Trophoblast cell (in vitro differentiated cells and primary cell): ENCODE measurements at regions not wholly inside any gene's neighbourhood (a gene's known extent, or its start where the extent isn't known, plus 50 kb on each side); places are given as distances from the start of the nearest gene placed in this dataset.

Experiments used
- DNase-seq, 2 donors: peaks; one replicate each; pipeline ENCODE4 v3.0.0-alpha.2; 2016
- H2AFZ ChIP-seq: 2 replicates; pipeline ENCODE4 v1.6.1; 2013; ENCODE audit warnings: low read length, moderate library complexity, mild to moderate bottlenecking; ENCODE audit not compliant: insufficient read depth, poor library complexity
- H2AK5ac ChIP-seq: 2 replicates; pipeline ENCODE4 v1.6.1; 2013; ENCODE audit warnings: mild to moderate bottlenecking, low read length
- H2BK120ac ChIP-seq: 2 replicates; pipeline ENCODE4 v1.6.1; 2013; ENCODE audit warnings: low read length, mild to moderate bottlenecking, moderate library complexity; ENCODE audit not compliant: insufficient read depth, poor library complexity
- H2BK12ac ChIP-seq: 2 replicates; pipeline ENCODE4 v1.6.1; 2013; ENCODE audit warnings: mild to moderate bottlenecking, low read length, moderate library complexity
- H2BK5ac ChIP-seq: 2 replicates; pipeline ENCODE4 v1.6.1; 2013; ENCODE audit warnings: low read length, low read depth, moderate library complexity, mild to moderate bottlenecking; ENCODE audit not compliant: poor library complexity
- H3K14ac ChIP-seq: 2 replicates; pipeline ENCODE4 v1.6.1; 2013; ENCODE audit warnings: mild to moderate bottlenecking, low read length
- H3K18ac ChIP-seq: 2 replicates; pipeline ENCODE4 v1.6.1; 2013; ENCODE audit warnings: mild to moderate bottlenecking, low read length
- H3K23ac ChIP-seq: 2 replicates; pipeline ENCODE4 v1.6.1; 2013; ENCODE audit warnings: low read length
- H3K27ac ChIP-seq: 2 replicates; pipeline ENCODE4 v1.5.1; 2013; ENCODE audit warnings: low read depth, mild to moderate bottlenecking, inconsistent platforms, low read length, moderate library complexity
- H3K27me3 ChIP-seq: 2 replicates; pipeline ENCODE4 v1.6.1; 2013; ENCODE audit warnings: inconsistent platforms, mild to moderate bottlenecking, low read length, moderate library complexity; ENCODE audit not compliant: insufficient read depth
- H3K36me3 ChIP-seq, 2 experiments: 1 replicate in 1 of 2; 2 replicates in 1 of 2; pipeline ENCODE4 v1.6.1; 2013; ENCODE audit warnings: low read length in 2 of 2, mild to moderate bottlenecking in 2 of 2, moderate library complexity in 1 of 2; ENCODE audit not compliant: insufficient read depth in 2 of 2, control insufficient read depth in 1 of 2
- H3K4ac ChIP-seq: 2 replicates; pipeline ENCODE4 v1.6.1; 2013; ENCODE audit warnings: low read depth, mild to moderate bottlenecking, low read length, moderate library complexity
- H3K4me1 ChIP-seq, 2 experiments: 1 replicate in 1 of 2; 2 replicates in 1 of 2; pipeline ENCODE4 v1.6.1; 2013; ENCODE audit warnings: low read length in 2 of 2, mild to moderate bottlenecking in 2 of 2, moderate library complexity in 1 of 2; ENCODE audit not compliant: insufficient read depth in 2 of 2, control insufficient read depth in 1 of 2
- H3K4me2 ChIP-seq: 2 replicates; pipeline ENCODE4 v1.6.1; 2013; ENCODE audit warnings: inconsistent platforms, mild to moderate bottlenecking, low read length, moderate library complexity
- H3K4me3 ChIP-seq: 2 replicates; pipeline ENCODE4 v1.5.1; 2013; ENCODE audit warnings: mild to moderate bottlenecking, low read depth, low read length, inconsistent platforms
- H3K79me1 ChIP-seq: one replicate; pipeline ENCODE4 v1.6.1; 2013; ENCODE audit warnings: low read length
- H3K79me2 ChIP-seq: 2 replicates; pipeline ENCODE4 v1.6.1; 2013; ENCODE audit warnings: low read length, mild to moderate bottlenecking; ENCODE audit not compliant: control insufficient read depth, insufficient read depth, poor library complexity
- H3K9ac ChIP-seq: 2 replicates; pipeline ENCODE4 v1.6.1; 2013; ENCODE audit warnings: mild to moderate bottlenecking, low read length
- H3K9me3 ChIP-seq: 2 replicates; pipeline ENCODE4 v1.6.1; 2013; ENCODE audit warnings: low read depth, mild to moderate bottlenecking, control low read depth, inconsistent platforms, low read length; ENCODE audit not compliant: insufficient read depth
- H4K12ac ChIP-seq: 2 replicates; pipeline ENCODE4 v1.6.1; 2013; ENCODE audit warnings: low read depth, mild to moderate bottlenecking, low read length, moderate library complexity
- H4K8ac ChIP-seq: 2 replicates; pipeline ENCODE4 v1.6.1; 2013; ENCODE audit warnings: low read depth, mild to moderate bottlenecking, low read length, moderate library complexity
- H4K91ac ChIP-seq: one replicate; pipeline ENCODE4 v1.6.1; 2013; ENCODE audit warnings: low read depth, mild to moderate bottlenecking, low read length, moderate library complexity
- WGBS: extraction: QIAGEN DNeasy Blood & Tissue Kit; methylation state at CpG from one replicate; pipeline ENCODE4 v1.1.7; 2013; ENCODE audit warnings: missing lambda C conversion rate; ENCODE audit not compliant: insufficient read length, insufficient coverage; ENCODE audit errors: extremely low coverage; 5-methylcytosine and 5-hydroxymethylcytosine counted together

GRCh38 chr20:41935259-41935791, 317.1 kb upstream of the CHD6 start:
- WGBS, result no CpG with 5 or more reads among the region's 4 CpGs
- no peak overlapping the region for H3K9ac ChIP-seq
- no peak overlapping the region for H3K4ac ChIP-seq
- no peak overlapping the region for H2AK5ac ChIP-seq
- no peak for DNase-seq
- no peak overlapping the region for H4K8ac ChIP-seq
- H2BK12ac ChIP-seq, result no peak overlapping the region
- no peak overlapping the region for H3K4me3 ChIP-seq
- no peak overlapping the region for H2AFZ ChIP-seq
- H3K79me2 ChIP-seq, result no peaks in the 10 kb centered on the region
- no peak overlapping the region for H4K12ac ChIP-seq
- no peak overlapping the region for H3K18ac ChIP-seq
- no peak overlapping the region for H4K91ac ChIP-seq
- H2BK5ac ChIP-seq, result no peak overlapping the region
- H3K36me3 ChIP-seq, result no peaks in the 10 kb centered on the region
- no peaks in the 10 kb centered on the region for H3K4me1 ChIP-seq
- no peak overlapping the region for H2BK120ac ChIP-seq
- H3K4me2 ChIP-seq, result no peak overlapping the region
- H3K79me1 ChIP-seq, result no peaks in the 10 kb centered on the region
- no peaks in the 10 kb centered on the region for H3K27me3 ChIP-seq
- H3K27ac ChIP-seq, result no peak overlapping the region
- peaks cover 2% of the 10 kb centered on the region for H3K9me3 ChIP-seq
- H3K14ac ChIP-seq, result no peak overlapping the region
- no peak overlapping the region for H3K23ac ChIP-seq

GRCh38 chr20:41932431-41932830, 314.3 kb upstream of the CHD6 start:
- no peak overlapping the region for H4K12ac ChIP-seq
- no peak overlapping the region for H3K4me3 ChIP-seq
- H3K14ac ChIP-seq, result no peak overlapping the region
- no peak overlapping the region for H3K9ac ChIP-seq
- no peak overlapping the region for H4K91ac ChIP-seq
- no peak overlapping the region for H3K23ac ChIP-seq
- H2BK5ac ChIP-seq, result no peak overlapping the region
- no peak for DNase-seq
- no peak overlapping the region for H3K18ac ChIP-seq
- WGBS, result no CpG with 5 or more reads among the region's 7 CpGs
- no peak overlapping the region for H2BK12ac ChIP-seq
- H3K4me1 ChIP-seq, result no peaks in the 10 kb centered on the region
- H2AK5ac ChIP-seq, result no peak overlapping the region
- H3K9me3 ChIP-seq, result peaks cover 3% of the 10 kb centered on the region
- H3K4ac ChIP-seq, result no peak overlapping the region
- H3K36me3 ChIP-seq, result no peaks in the 10 kb centered on the region
- no peak overlapping the region for H2AFZ ChIP-seq
- H3K79me1 ChIP-seq, result no peaks in the 10 kb centered on the region
- H3K27me3 ChIP-seq, result no peaks in the 10 kb centered on the region
- H3K27ac ChIP-seq, result no peak overlapping the region
- H2BK120ac ChIP-seq, result no peak overlapping the region
- no peak overlapping the region for H3K4me2 ChIP-seq
- H4K8ac ChIP-seq, result no peak overlapping the region
- no peaks in the 10 kb centered on the region for H3K79me2 ChIP-seq

- no CpG with 5 or more reads among the region's 2 CpGs for WGBS
- no peaks in the 10 kb centered on the region for H3K36me3 ChIP-seq
- H3K79me1 ChIP-seq, result no peaks in the 10 kb centered on the region
- H3K14ac ChIP-seq, result no peak overlapping the region
- H4K8ac ChIP-seq, result no peak overlapping the region
- no peak overlapping the region for H3K4me3 ChIP-seq
- no peak overlapping the region for H3K23ac ChIP-seq
- H3K9ac ChIP-seq, result no peak overlapping the region
- no peak overlapping the region for H2BK5ac ChIP-seq
- no peak overlapping the region for H2BK120ac ChIP-seq
- H3K27me3 ChIP-seq, result no peaks in the 10 kb centered on the region
- H4K91ac ChIP-seq, result no peak overlapping the region
- no peak overlapping the region for H3K18ac ChIP-seq
- no peak overlapping the region for H2AK5ac ChIP-seq
- no peak overlapping the region for H3K4ac ChIP-seq
- H2AFZ ChIP-seq, result no peak overlapping the region
- H4K12ac ChIP-seq, result no peak overlapping the region
- peaks cover 3% of the 10 kb centered on the region for H3K9me3 ChIP-seq
- no peaks in the 10 kb centered on the region for H3K4me1 ChIP-seq
- H3K4me2 ChIP-seq, result no peak overlapping the region
- H3K79me2 ChIP-seq, result no peaks in the 10 kb centered on the region
- no peak overlapping the region for H3K27ac ChIP-seq
- H2BK12ac ChIP-seq, result no peak overlapping the region
- no peak for DNase-seq
These were observed 309.5 kb upstream of the CHD6 start for GRCh38 chr20:41927655-41928054.

- H3K79me1 ChIP-seq, result no peaks in the 10 kb centered on the region
- H3K4ac ChIP-seq, result no peak overlapping the region
- no peak overlapping the region for H2BK5ac ChIP-seq
- H4K91ac ChIP-seq, result no peak overlapping the region
- H3K27me3 ChIP-seq, result no peaks in the 10 kb centered on the region
- no peak overlapping the region for H4K12ac ChIP-seq
- no peaks in the 10 kb centered on the region for H3K4me1 ChIP-seq
- H3K18ac ChIP-seq, result no peak overlapping the region
- H3K9me3 ChIP-seq, result peaks cover 3% of the 10 kb centered on the region
- no peak overlapping the region for H2BK120ac ChIP-seq
- H3K27ac ChIP-seq, result no peak overlapping the region
- WGBS, result no CpG with 5 or more reads among the region's 2 CpGs
- no peak overlapping the region for H3K23ac ChIP-seq
- no peak overlapping the region for H3K14ac ChIP-seq
- H3K4me2 ChIP-seq, result no peak overlapping the region
- H3K4me3 ChIP-seq, result no peak overlapping the region
- DNase-seq, result no peak
- H2AK5ac ChIP-seq, result no peak overlapping the region
- no peaks in the 10 kb centered on the region for H3K79me2 ChIP-seq
- no peak overlapping the region for H3K9ac ChIP-seq
- no peak overlapping the region for H2AFZ ChIP-seq
- H4K8ac ChIP-seq, result no peak overlapping the region
- no peak overlapping the region for H2BK12ac ChIP-seq
- H3K36me3 ChIP-seq, result no peaks in the 10 kb centered on the region
These were observed 309.0 kb upstream of the CHD6 start for GRCh38 chr20:41927189-41927588.
